ENCODE measurements at regions not wholly inside any gene's neighbourhood (a gene's known extent, or its start where the extent isn't known, plus 50 kb on each side); places are given as distances from the start of the nearest gene placed in this dataset.

- H3K36me3 Mint-ChIP-seq (ENCODE audit: low read depth), result no peaks in the 10 kb centered on the region
- no peak for TF ChIP-seq CTCF (IDR thresholded peaks at IDR 0.05)
- H3K27me3 Mint-ChIP-seq (ENCODE audit: low read depth), result peaks cover 2% of the 10 kb centered on the region
- H3K4me1 Mint-ChIP-seq (ENCODE audit: low read depth), result no peaks in the 10 kb centered on the region
- no peak for DNase-seq (ENCODE audit: low spot score)
- peaks cover 5% of the 10 kb centered on the region for H3K9me3 Mint-ChIP-seq (ENCODE audit: low read depth)
- H3K4me3 Mint-ChIP-seq (ENCODE audit: unreplicated experiment), result no peak overlapping the region
- no peak overlapping the region for H3K27ac Mint-ChIP-seq (ENCODE audit: unreplicated experiment)
Observed at GRCh38 chr1:30536530-30536929, 186.9 kb downstream of the MATN1 start.

GRCh38 chr1:30535595-30536325, 187.6 kb downstream of the MATN1 start:
- Mint-ChIP-seq H3K9me3 (ENCODE audit: low read depth) (peaks cover 5% of the 10 kb centered on the region), H3K4me3 (ENCODE audit: unreplicated experiment) (no peak overlapping the region), H3K27ac (ENCODE audit: unreplicated experiment) (no peak overlapping the region), H3K4me1 (ENCODE audit: low read depth) (no peaks in the 10 kb centered on the region), H3K36me3 (ENCODE audit: low read depth) (no peaks in the 10 kb centered on the region), H3K27me3 (ENCODE audit: low read depth) (peaks cover 2% of the 10 kb centered on the region)
- TF ChIP-seq CTCF (IDR thresholded peaks at IDR 0.05), result no peak
- no peak for DNase-seq (ENCODE audit: low spot score)

- Mint-ChIP-seq H3K27me3 (ENCODE audit: low read depth) (no peaks in the 10 kb centered on the region), H3K36me3 (ENCODE audit: low read depth) (no peaks in the 10 kb centered on the region), H3K4me3 (ENCODE audit: unreplicated experiment) (no peak overlapping the region), H3K4me1 (ENCODE audit: low read depth) (no peaks in the 10 kb centered on the region), H3K9me3 (ENCODE audit: low read depth) (peaks cover 5% of the 10 kb centered on the region), H3K27ac (ENCODE audit: unreplicated experiment) (no peak overlapping the region)
- no peak for TF ChIP-seq CTCF (IDR thresholded peaks at IDR 0.05)
- no peak for DNase-seq (ENCODE audit: low spot score)
Observed at GRCh38 chr1:30534551-30534940, 188.8 kb downstream of the MATN1 start.

- no peak for DNase-seq (ENCODE audit: low spot score)
- H3K27ac Mint-ChIP-seq (ENCODE audit: unreplicated experiment), result no peak overlapping the region
- peaks cover 6% of the 10 kb centered on the region for H3K9me3 Mint-ChIP-seq (ENCODE audit: low read depth)
- no peak for TF ChIP-seq CTCF (IDR thresholded peaks at IDR 0.05)
- H3K4me1 Mint-ChIP-seq (ENCODE audit: low read depth), result no peaks in the 10 kb centered on the region
- H3K4me3 Mint-ChIP-seq (ENCODE audit: unreplicated experiment), result no peak overlapping the region
- no peaks in the 10 kb centered on the region for H3K36me3 Mint-ChIP-seq (ENCODE audit: low read depth)
- no peaks in the 10 kb centered on the region for H3K27me3 Mint-ChIP-seq (ENCODE audit: low read depth)
Observed at GRCh38 chr1:30533796-30534550, 189.4 kb downstream of the MATN1 start.

GRCh38 chr1:30533141-30533540, 190.2 kb downstream of the MATN1 start:
- no peaks in the 10 kb centered on the region for H3K4me1 Mint-ChIP-seq (ENCODE audit: low read depth)
- DNase-seq (ENCODE audit: low spot score), result no peak
- H3K27ac Mint-ChIP-seq (ENCODE audit: unreplicated experiment), result no peak overlapping the region
- H3K4me3 Mint-ChIP-seq (ENCODE audit: unreplicated experiment), result no peak overlapping the region
- H3K9me3 Mint-ChIP-seq (ENCODE audit: low read depth), result peaks cover 7% of the 10 kb centered on the region
- no peak for TF ChIP-seq CTCF (IDR thresholded peaks at IDR 0.05)
- H3K36me3 Mint-ChIP-seq (ENCODE audit: low read depth), result no peaks in the 10 kb centered on the region
- H3K27me3 Mint-ChIP-seq (ENCODE audit: low read depth), result no peaks in the 10 kb centered on the region
